ENCODE measurements at regions not wholly inside any gene's neighbourhood (a gene's known extent, or its start where the extent isn't known, plus 50 kb on each side); places are given as distances from the start of the nearest gene placed in this dataset.

- H3K27ac ChIP-seq = no peak overlapping the region
- TF ChIP-seq, protein P1, sequence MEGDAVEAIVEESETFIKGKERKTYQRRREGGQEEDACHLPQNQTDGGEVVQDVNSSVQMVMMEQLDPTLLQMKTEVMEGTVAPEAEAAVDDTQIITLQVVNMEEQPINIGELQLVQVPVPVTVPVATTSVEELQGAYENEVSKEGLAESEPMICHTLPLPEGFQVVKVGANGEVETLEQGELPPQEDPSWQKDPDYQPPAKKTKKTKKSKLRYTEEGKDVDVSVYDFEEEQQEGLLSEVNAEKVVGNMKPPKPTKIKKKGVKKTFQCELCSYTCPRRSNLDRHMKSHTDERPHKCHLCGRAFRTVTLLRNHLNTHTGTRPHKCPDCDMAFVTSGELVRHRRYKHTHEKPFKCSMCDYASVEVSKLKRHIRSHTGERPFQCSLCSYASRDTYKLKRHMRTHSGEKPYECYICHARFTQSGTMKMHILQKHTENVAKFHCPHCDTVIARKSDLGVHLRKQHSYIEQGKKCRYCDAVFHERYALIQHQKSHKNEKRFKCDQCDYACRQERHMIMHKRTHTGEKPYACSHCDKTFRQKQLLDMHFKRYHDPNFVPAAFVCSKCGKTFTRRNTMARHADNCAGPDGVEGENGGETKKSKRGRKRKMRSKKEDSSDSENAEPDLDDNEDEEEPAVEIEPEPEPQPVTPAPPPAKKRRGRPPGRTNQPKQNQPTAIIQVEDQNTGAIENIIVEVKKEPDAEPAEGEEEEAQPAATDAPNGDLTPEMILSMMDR (conservative IDR thresholded peaks at IDR 0.05) = no peak
- no peak for TF ChIP-seq ZFX (IDR thresholded peaks at IDR 0.05)
Observed at GRCh38 chr5:23013395-23013998, 160.4 kb upstream of the CDH12 start.

GRCh38 chr5:23012842-23013241 lies 159.7 kb upstream of the CDH12 start:
- no peak for TF ChIP-seq ZFX (IDR thresholded peaks at IDR 0.05)
- TF ChIP-seq, protein P1 (conservative IDR thresholded peaks at IDR 0.05) = no peak
- H3K27ac ChIP-seq = no peak overlapping the region

GRCh38 chr5:23007762-23008161 lies 154.6 kb upstream of the CDH12 start:
- H3K27ac ChIP-seq = no peak overlapping the region

DNA sequence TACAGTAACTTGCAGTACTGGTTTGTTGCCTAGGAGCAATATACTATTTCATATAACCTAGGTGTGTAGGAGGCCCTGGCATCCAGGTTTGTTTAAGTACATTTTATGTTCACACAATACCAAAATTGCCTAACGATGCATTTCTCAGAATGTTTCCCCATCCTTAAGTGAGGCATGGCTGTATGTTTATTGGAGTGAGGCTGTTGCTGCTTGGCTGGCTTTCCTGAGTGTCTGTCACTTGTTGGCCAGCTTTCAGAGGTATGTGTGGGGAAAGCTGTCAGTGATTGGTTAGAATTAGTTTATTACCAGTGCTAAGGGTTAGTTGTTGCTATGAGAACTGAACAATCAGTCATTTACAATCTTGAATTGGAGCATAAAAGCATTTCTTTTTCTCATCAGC lies 154.1 kb upstream of the CDH12 start:
- no peak for TF ChIP-seq ZFX (IDR thresholded peaks at IDR 0.05)
- TF ChIP-seq, protein P1 (conservative IDR thresholded peaks at IDR 0.05) = no peak
- no peak overlapping the region for H3K27ac ChIP-seq

More at GRCh38 chr5:23007762-23008161, 154.6 kb upstream of the CDH12 start:
- TF ChIP-seq, protein P1 (conservative IDR thresholded peaks at IDR 0.05) = no peak
- TF ChIP-seq ZFX (IDR thresholded peaks at IDR 0.05) = no peak

- TF ChIP-seq, protein P1 (conservative IDR thresholded peaks at IDR 0.05) = no peak
- no peak for TF ChIP-seq ZFX (IDR thresholded peaks at IDR 0.05)
- no peak overlapping the region for H3K27ac ChIP-seq
Observed at GRCh38 chr5:23001120-23001519, 148.0 kb upstream of the CDH12 start.

DNA sequence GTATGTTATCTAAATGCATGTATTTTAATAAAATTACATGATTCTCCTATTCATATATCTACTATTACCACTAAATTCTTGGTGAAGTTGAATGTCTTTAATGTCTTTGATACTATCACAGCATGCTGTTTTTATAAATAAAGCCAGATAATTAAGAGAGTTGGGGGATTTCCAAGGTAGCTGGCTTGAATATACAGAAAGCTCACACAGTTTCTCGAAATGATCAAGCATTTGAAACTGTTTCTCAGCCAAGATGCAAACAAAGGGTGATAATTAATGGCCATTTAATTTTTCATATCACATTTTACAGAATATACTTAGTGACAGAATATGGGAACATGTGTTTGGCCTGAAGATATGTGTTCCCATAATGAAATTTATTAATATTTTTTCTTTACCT lies 145.6 kb upstream of the CDH12 start:
- no peak overlapping the region for H3K27ac ChIP-seq
- TF ChIP-seq ZFX (IDR thresholded peaks at IDR 0.05) = no peak
- TF ChIP-seq, protein P1 (conservative IDR thresholded peaks at IDR 0.05) = no peak

DNA sequence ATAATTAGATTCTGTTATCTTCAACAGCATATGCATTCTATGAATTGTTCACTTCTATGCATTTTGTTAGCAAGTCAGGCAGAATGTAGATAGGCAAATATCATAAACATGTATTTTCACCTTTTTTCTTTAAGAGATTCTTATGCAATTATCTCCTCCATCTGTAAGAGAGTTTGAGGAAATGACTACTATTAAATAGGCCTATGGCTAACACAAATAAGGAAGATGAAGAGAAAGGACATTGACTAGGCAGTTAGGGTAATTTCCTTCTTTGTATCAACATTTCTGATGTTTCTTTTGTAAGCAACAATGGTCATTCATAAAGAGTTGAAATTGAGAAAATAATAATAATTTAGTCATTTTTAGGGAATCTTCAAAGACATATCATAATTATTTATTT lies 145.2 kb upstream of the CDH12 start:
- TF ChIP-seq ZFX (IDR thresholded peaks at IDR 0.05) = no peak
- TF ChIP-seq, protein P1 (conservative IDR thresholded peaks at IDR 0.05) = no peak
- no peak overlapping the region for H3K27ac ChIP-seq
